GM21390 (cell line): ENCODE measurements at regions not wholly inside any gene's neighbourhood (a gene's known extent, or its start where the extent isn't known, plus 50 kb on each side); places are given as distances from the start of the nearest gene placed in this dataset.
"Not testable (repeated sequence)": the region's sequence is repeated elsewhere in the genome, so short reads cannot be mapped to it uniquely, and the experiment has no call there.

Source experiments
- ATAC-seq: cut with Tn5 transposase; IDR thresholded peaks from one replicate; pipeline ENCODE4 v1.9.1; 2021; ENCODE audit not compliant: unreplicated experiment

DNA sequence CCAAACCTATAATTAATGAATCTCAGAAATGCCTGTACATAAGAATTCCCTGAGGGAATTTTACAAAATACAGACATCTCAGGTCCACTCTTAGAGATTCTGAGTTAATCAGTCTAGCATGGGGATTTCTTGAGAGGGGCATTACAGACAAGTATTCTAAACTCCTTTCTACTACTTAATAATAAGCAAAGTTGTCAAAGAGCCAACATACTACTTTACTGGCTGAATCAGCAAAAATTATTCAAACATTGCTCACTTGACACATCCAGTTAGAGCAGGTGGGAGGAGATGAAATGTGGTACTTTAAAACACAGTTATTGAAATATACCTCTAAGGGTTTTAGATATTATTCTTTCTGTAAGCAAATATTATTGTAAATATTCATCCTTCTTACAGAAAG is 1164.7 kb downstream of the CDY2B start:
- ATAC-seq: no peak

DNA sequence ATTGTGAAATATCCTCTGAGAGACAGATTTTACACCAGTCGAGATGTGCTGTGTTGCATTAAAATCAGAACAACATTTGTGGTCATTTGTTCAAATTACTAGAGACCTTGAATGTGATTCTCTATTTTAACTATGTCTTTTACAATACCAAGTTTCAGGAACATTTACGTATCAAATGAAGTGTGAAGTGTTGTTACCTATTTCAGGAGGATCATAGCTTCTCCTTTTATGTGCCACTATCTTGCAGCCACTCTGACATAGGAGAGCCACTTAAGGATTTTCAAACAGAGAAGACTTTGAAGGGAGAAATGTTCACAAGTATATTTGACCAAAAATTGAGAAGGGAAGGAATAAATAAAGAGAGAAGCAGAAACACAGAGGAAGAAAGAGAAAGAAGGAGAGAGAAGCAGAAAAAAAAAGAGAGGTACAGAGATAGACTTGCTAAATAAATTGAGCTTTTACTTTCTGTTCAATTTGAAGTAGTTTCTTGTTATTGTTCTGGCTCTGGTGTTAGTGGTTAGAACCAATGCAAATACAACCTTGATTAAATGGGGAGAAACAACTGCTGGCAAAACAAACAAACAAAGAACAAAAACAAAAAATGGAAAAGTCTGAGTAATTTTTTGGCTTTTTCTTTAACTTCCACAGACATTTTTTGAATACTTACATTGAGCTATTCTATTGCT is 1206.8 kb downstream of the CDY2B start:
- no peak for ATAC-seq

- no peak for ATAC-seq
Measured at GRCh38 chrY:16668402-16668801, 1211.6 kb downstream of the CDY2B start.

GRCh38 chrY:16662741-16663140 is 1217.3 kb downstream of the CDY2B start:
- no peak for ATAC-seq

DNA sequence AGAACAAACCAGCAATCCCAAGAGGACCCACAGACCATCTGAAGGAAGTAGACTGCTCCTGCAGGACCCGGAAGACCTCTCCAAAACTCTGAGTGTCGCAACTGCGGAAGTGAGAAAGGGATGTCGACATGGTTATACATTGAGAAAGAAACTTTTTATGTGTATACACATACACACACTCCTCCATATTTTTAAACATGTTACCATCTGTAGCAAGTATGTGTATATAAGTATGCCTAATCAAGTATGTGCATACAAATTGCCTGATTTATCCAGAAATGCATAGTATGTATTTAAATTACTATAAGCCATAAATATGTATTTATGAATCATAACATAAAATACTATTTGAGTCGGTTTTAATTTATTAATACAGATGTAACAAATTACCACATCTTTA is 1220.7 kb downstream of the CDY2B start:
- ATAC-seq: no peak

GRCh38 chrY:16653971-16654370 is 1226.0 kb downstream of the CDY2B start:
- no peak for ATAC-seq

DNA sequence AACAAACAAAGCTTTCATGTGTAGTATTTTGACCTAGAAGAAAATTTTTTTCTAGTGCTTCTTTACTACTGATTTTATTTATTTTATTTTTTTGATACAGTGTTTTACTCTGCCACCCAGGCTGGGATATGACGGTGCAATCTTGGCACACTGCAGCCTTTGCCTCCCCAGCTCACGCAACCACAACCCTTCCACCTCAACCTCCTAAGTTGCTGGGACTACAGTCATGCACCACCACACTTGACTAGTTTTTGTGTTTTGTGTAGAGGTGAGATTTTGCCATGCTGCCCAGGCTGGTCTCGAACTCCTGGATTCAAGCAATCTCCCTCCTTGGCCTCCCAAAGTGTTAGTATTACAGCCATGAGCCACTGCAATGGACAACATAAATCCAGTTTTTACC is 1234.0 kb downstream of the CDY2B start:
- ATAC-seq: no peak

- ATAC-seq: no peak
Measured at GRCh38 chrY:16645449-16645848, 1234.6 kb downstream of the CDY2B start.

GRCh38 chrY:16644270-16644800 is 1235.7 kb downstream of the CDY2B start:
- ATAC-seq: peak; percentile 60

- ATAC-seq: no peak
Measured at GRCh38 chrY:16639777-16640176, 1240.2 kb downstream of the CDY2B start.

DNA sequence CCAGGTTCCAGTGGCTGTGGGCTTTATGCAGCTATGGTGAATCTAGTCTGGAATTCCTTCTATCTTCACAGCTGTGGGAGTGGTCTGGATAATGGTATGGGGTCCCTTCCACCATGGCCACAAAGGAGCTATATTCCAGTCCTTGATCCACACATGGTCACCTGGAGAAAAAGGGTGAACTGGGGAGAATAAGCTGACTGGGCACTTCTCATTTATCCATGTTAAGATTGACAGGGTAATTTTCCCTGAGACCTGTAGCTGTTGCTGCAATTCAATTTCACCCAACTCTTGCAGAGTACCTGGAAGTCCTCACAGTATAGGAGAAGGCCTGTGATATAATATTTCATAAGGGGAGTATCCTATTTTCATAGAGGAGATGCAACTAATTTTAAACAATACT is 1241.3 kb downstream of the CDY2B start:
- ATAC-seq: not testable (repeated sequence)

DNA sequence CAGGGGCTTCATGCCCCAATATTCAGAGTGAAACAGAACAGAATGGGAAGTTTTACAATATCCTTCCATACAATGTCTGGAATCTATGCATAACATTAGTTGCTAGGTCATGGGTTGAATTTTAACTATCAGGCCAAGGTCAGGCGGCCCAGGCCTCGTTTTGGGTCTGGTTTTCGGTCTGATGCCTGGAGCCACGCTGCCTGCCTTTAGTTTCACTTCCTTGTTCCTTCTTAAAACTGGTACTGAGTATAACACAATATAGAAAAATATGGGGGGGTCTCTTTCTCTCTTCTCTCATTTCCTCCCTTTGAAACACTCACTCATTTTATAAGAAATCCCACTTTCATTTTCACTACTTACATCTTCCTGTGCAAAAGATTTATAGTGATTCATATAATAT is 1243.8 kb downstream of the CDY2B start:
- ATAC-seq: peak; percentile 95

DNA sequence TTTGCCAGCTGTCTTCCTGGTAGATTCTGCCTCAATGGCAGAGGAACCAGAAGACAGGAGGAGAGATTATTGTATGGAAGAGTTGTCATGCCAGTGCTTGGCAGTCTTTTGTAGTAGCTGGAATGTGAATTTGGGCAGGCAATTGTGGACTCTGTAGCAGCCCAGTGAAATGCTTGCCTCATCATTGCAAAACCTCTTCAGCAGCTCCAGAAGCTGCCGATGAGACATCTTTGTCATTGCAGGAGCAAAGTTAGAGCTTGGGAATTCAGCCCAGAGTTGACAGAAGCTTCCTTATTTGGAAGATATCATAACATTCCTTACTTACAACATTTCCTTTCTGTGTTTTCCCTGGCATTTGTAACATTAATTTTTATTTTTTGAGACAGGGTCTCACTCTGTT is 1250.9 kb downstream of the CDY2B start:
- no peak for ATAC-seq

GRCh38 chrY:16627122-16627521 is 1252.9 kb downstream of the CDY2B start:
- ATAC-seq: no peak

DNA sequence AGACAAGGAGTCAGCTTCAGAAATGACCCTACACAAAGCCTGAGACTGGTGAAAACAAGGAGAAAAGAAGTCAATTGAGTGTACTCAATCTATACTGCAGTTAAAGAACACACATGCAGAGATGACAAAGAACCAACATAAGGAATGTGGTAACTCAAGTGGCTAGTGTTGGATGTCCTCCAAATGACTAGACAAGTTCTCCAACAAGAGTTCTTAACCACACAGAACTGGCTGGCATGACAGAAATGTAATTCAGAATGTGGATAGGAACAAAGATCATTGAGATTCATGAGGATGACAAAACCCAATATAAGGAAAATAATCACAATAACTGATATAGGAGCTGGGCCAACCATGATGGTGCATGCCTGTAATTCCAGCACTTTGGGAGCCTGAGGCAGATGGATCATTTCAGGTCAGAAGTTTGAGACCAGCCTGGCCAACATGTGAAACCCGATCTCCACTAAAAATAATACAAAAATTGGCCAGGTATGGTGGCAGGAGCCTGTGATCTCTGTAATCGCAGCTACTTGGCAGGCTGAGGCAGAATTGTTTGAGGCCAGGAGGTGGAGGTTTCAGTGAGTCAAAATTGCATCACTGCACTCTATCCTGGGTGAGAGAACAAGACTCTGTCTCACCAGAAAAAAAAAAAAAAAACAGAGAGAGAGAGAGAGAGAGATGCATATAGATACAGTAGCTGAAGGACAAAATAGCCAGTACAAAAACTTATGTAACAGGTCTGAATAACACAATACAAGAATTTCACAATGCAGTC is 1263.6 kb downstream of the CDY2B start:
- ATAC-seq: no peak

GRCh38 chrY:16608679-16609078 is 1271.3 kb downstream of the CDY2B start:
- ATAC-seq: no peak

DNA sequence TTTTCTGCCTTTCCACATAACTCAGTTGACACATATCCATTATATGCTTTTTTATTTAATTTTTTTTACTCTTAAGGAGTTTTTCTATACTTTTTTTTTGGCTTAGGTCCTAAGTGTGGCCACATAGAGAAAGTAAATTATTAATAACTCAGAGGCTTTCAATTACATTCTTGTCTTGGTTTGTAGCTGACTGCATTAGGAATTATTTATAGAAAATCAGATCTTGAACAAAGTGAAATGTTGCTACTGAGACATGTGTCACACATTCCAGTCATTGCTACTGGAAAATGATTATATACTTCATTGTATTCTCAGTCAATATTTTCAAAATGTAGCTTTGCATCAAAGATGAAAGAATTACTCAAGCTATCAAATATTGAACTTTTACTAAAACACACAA is 1277.9 kb downstream of the CDY2B start:
- ATAC-seq: no peak

DNA sequence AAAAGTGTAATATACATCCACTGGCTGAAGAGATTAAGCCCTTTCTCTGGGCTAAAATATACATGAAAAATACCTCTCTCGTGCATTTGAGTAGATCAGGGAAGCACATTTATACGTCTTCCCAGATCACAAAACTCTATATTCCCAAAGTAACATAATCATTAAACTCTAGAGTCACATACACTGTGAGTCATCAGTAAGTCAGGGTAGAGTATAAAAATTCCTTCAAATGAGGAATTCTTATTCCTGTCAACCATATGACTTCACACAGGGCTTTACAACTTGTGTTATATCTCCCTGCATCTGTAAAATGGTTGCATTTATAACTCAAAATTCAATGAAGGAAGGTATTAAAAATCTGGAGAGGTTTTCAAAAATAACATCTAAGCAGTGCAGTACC is 1278.4 kb downstream of the CDY2B start:
- no peak for ATAC-seq

- ATAC-seq: no peak
Measured at GRCh38 chrY:16572061-16572460, 1308.0 kb downstream of the CDY2B start.

DNA sequence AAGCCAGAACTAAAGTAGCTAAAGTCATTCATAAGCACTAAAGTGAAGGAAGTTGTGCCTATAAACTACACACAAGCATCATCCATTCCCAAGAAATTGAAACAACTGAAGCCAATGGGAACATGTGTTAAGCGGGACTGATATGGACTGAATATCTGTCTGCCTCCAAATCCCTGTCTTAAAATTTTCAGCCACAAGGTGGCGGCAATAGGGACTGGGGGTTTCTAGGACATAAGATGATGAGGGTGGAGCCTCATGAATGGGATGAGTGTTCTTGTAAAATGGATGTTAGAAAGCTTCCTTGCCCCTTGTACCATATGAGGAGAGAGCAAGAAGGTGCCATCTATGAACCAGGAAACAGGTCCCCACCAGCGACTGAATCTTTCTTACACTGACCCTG is 1317.5 kb downstream of the CDY2B start:
- ATAC-seq: peak; percentile 76

GRCh38 chrY:16522021-16522420 is 1358.0 kb downstream of the CDY2B start:
- no peak for ATAC-seq

DNA sequence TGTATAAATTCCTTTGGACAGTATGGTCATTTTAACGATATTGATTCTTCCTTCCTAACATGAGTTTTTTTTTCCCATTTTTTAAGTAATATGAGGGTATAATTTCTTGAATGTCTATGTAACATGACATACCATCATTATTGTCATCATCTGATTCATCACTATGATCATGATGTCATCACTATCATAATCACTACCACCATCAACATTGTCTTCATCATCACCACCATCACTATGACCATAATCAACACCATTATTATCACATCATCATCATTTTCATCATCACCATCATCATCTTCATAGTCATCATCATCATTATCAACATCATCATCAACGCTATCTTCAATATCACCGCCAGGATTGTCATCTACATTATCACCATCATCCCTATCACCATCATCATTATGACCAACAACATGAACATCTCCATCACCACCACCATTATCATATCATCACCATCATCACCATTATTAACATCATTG is 1377.2 kb downstream of the CDY2B start:
- ATAC-seq: no peak
